Pulmonary artery endothelial cell (primary cell): ENCODE measurements at regions not wholly inside any gene's neighbourhood (a gene's known extent, or its start where the extent isn't known, plus 50 kb on each side); places are given as distances from the start of the nearest gene placed in this dataset.

Experiments
- DNase-seq: peaks from one replicate; pipeline ENCODE4 v3.0.0-alpha.2; 2011; ENCODE audit warnings: low read depth, low spot score

- DNase-seq: no peak
Measured at GRCh38 chr18:55787536-55788073, 199.6 kb upstream of the TCF4 start.

- no peak for DNase-seq
Measured at GRCh38 chr18:55786651-55787272, 198.8 kb upstream of the TCF4 start.

- no peak for DNase-seq
Measured at GRCh38 chr18:55783921-55784320, 195.9 kb upstream of the TCF4 start.

GRCh38 chr18:55781481-55781957, 193.5 kb upstream of the TCF4 start:
- DNase-seq: peak; percentile 65

DNA sequence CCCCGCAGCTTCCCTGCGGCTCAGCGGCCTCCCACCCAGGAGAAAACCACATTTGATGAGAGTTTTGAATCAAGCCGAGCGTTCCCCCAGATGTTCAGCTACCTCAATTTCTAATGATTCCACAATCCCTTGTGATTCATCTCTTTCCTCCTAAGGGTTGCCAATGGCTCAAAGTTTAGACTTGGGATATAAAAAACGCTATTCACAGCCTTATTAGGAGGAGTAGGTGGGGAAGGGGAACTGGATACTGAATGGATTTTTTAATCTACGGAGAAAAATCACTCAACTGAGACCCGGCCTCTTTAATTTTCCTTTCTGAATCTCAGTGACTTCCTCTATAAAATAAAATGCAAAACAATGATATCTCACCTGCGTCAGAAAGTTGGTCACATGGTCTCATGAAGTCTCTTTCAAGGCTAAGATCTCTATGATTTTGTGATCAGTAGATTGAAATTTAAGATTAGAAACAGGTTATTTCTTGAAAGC, 192.6 kb upstream of the TCF4 start:
- no peak for DNase-seq

GRCh38 chr18:55779691-55780585, 191.9 kb upstream of the TCF4 start:
- DNase-seq: no peak

- no peak for DNase-seq
Measured at GRCh38 chr18:55778788-55779690, 191.0 kb upstream of the TCF4 start.

- no peak for DNase-seq
Measured at GRCh38 chr18:55777666-55778304, 189.8 kb upstream of the TCF4 start.

- DNase-seq: no peak
Measured at GRCh38 chr18:55775972-55776371, 188.0 kb upstream of the TCF4 start.

GRCh38 chr18:55774505-55774904, 186.5 kb upstream of the TCF4 start:
- DNase-seq: no peak

GRCh38 chr18:55768255-55768654, 180.3 kb upstream of the TCF4 start:
- no peak for DNase-seq

- DNase-seq: no peak
Measured at GRCh38 chr18:55764386-55764785, 176.4 kb upstream of the TCF4 start.

GRCh38 chr18:55763805-55764204, 175.8 kb upstream of the TCF4 start:
- DNase-seq: no peak

DNA sequence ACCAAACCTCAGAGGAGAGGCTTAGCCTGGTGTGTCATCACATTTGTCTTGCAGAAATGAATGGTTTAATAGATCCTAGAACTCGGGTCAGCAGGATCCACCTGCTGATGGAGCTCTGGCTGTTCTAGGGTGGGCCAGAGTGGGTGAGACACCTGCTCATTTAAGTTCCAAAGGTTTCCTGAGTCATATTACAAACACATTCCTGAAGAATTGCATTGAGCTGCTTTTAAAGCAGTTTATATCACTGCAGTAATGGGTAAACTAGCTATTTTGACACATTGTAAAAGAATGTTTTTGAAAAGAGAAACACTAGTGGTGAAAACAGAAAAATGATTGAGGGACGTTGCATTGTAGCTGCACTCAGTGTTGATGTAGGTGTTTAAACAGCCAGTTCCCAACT, 175.3 kb upstream of the TCF4 start:
- no peak for DNase-seq

GRCh38 chr18:55762424-55762823, 174.4 kb upstream of the TCF4 start:
- no peak for DNase-seq

DNA sequence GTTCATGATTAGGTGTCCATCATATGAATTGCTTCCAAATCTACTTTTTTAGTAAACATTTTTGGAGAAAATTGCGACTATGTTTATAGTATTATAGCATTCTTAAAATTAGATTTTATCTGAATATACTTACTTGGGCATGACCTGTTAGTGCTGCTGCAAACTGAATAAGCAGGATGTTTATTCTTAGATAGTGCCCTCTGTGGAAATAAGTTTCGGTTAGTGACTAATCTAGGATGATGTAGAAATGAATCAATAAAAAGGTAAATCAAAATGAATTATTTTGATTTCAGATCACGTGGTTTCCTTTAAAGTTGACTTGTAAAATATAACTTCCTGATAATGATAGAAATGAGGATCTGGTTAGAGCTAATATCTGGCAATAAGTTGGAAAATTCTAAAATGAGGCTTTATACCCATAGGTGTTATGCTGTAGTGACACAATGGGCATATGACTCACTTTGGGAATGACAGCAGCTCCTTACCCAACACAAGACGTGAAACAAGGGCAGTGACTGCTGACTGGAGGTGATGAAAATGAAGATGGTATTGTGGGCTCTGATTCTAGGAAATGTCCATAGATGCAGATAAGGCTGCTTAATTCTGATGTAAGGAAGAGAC, 165.8 kb upstream of the TCF4 start:
- no peak for DNase-seq

DNA sequence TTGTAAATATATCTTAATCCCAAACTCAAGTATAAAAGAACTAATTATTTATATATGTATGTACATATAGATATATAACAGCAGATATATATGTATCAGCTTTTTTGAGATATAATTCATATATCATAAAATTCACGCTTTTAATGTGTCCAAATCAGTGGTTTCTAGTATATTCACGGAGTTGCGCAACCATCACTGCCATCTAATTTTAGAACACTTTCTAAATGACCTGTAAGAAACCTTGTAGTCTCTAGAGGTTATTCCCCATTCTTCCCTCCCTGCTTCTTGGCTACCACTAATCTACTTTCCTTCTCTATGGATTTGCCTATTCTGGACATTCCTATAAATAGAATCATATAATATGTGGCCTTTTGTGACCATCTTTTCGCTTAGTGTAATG, 163.5 kb upstream of the TCF4 start:
- no peak for DNase-seq

DNA sequence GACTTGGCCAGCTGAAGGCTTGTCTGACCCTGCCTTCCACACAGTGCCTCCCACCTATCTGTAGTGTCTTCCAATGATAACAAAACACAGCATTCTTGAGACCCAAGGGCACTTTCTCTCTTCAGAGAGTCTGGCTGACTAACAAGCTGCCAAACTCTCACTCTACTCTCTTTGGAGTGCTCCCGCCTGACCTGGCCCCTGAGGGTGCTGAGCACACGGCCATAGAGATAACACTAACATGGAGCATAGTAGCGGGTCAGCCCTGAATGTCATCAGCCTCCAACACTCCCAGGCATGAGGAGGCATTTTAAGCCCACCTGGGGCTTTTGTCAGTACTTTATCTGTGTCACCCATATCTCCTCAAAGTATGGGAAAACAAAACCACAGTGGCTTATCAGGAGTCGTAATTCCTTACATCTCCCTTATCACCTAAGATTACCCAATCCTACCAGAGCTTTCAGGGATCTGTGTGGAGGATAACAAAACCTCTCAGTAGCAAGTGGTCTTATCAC, 160.3 kb upstream of the TCF4 start:
- no peak for DNase-seq

- DNase-seq: no peak
Measured at GRCh38 chr18:55744206-55744605, 156.2 kb upstream of the TCF4 start.

- DNase-seq: no peak
Measured at GRCh38 chr18:55743736-55744135, 155.7 kb upstream of the TCF4 start.
